H1 (cell line): ENCODE measurements at regions not wholly inside any gene's neighbourhood (a gene's known extent, or its start where the extent isn't known, plus 50 kb on each side); places are given as distances from the start of the nearest gene placed in this dataset.

Experiments
- CBX5 ChIP-seq: fragments of 300-800, 300-1000 bp; sonication (generic); IDR thresholded peaks from 2 replicates; pipeline ENCODE4 v1.7.1; 2016; ENCODE audit warnings: antibody characterized with exemption, low read length, low read depth
- GABPA ChIP-seq: IDR thresholded peaks from 2 replicates; pipeline ENCODE4 v1.6.1; 2011; ENCODE audit warnings: mild to moderate bottlenecking, low read length, moderate library complexity, borderline replicate concordance; ENCODE audit not compliant: insufficient read depth
- MAFK ChIP-seq: IDR thresholded peaks from 2 replicates; pipeline ENCODE4 v1.6.1; 2012; ENCODE audit warnings: low read depth, mild to moderate bottlenecking, improper control_type of control experiment, low read length
- SIX5 ChIP-seq: IDR thresholded peaks from 2 replicates; pipeline ENCODE4 v1.6.1; 2011; ENCODE audit warnings: mild to moderate bottlenecking, low read depth, low read length
- TCF12 ChIP-seq: IDR thresholded peaks from 2 replicates; pipeline ENCODE4 v1.6.1; 2011; ENCODE audit warnings: low read depth, mild to moderate bottlenecking, low read length

DNA sequence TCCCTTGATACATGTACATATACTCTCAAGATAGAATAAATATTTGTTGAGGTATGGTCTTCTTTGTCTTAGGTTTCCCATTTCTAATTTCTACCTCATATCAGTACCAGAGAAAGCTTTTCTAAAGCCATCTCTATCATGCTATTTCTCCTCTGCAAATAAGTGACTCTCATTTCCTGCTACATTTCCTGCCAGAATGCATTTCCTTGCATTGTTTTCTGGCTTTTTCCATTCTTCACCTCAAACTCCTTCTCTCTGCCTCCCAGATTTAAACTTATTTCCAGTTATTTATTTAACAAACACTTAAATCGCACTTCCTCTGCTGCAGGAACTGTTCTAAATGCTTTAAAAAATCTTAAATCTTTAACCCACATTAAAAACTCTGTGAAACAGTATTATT is 74.4 kb upstream of the STMND1 start (continued):
- TF ChIP-seq MAFK, result no peak
- TF ChIP-seq GABPA, result no peak
- no peak for TF ChIP-seq TCF12
- TF ChIP-seq CBX5, result no peak
- TF ChIP-seq SIX5, result no peak
